Fibroblast of lung (primary cell): ENCODE measurements at regions not wholly inside any gene's neighbourhood (a gene's known extent, or its start where the extent isn't known, plus 50 kb on each side); places are given as distances from the start of the nearest gene placed in this dataset.

ENCODE experiments used
- DNase-seq, 2 donors: peaks; one replicate each; pipeline versions ENCODE4 v3.0.0 to v3.0.0-alpha.2; 2010; ENCODE audit warnings: low read depth in 2 of 2
- H2AFZ ChIP-seq: 2 replicates; pipeline ENCODE4 v1.5.1; 2012; ENCODE audit warnings: low read length, control low read depth, inconsistent platforms
- H3K27ac ChIP-seq: 2 replicates; pipeline ENCODE4 v1.5.1; 2011; ENCODE audit warnings: low read length, control low read depth; ENCODE audit not compliant: insufficient read depth
- H3K27me3 ChIP-seq: 2 replicates; pipeline ENCODE4 v1.5.1; 2011; ENCODE audit warnings: mild to moderate bottlenecking, low read length; ENCODE audit not compliant: control insufficient read depth, insufficient read depth
- H3K36me3 ChIP-seq: 2 replicates; pipeline ENCODE4 v1.5.1; 2011; ENCODE audit warnings: low read length; ENCODE audit not compliant: control insufficient read depth, insufficient read depth
- H3K4me1 ChIP-seq: 2 replicates; pipeline ENCODE4 v1.5.1; 2011; ENCODE audit warnings: low read length; ENCODE audit not compliant: control insufficient read depth, insufficient read depth; ENCODE audit errors: extremely low read depth
- H3K4me2 ChIP-seq: 2 replicates; pipeline ENCODE4 v1.5.1; 2011; ENCODE audit warnings: low read length, control low read depth; ENCODE audit not compliant: insufficient read depth; ENCODE audit errors: extremely low read depth
- H3K4me3 ChIP-seq, 4 experiments: fragments of 200-600 bp in 1 of 4; sonication (generic) in 1 of 4; replicated peaks in 1 of 4; 2 replicates each; pipeline ENCODE4 v1.5.1; 2011 to 2016; ENCODE audit warnings: low read length in 4 of 4, low read depth in 3 of 4, mild to moderate bottlenecking in 3 of 4, control low read depth in 2 of 4, inconsistent platforms in 1 of 4, mixed read lengths in 1 of 4; ENCODE audit not compliant: insufficient read depth in 1 of 4; ENCODE audit errors: control extremely low read depth in 1 of 4
- H3K79me2 ChIP-seq: 2 replicates; pipeline ENCODE4 v1.5.1; 2012; ENCODE audit warnings: mild to moderate bottlenecking, low read length, inconsistent platforms; ENCODE audit not compliant: control insufficient read depth, insufficient read depth
- H3K9ac ChIP-seq: 2 replicates; pipeline ENCODE4 v1.5.1; 2011; ENCODE audit warnings: mild to moderate bottlenecking, low read length, control low read depth; ENCODE audit not compliant: insufficient read depth
- H3K9me3 ChIP-seq: 2 replicates; pipeline ENCODE4 v1.5.1; 2012; ENCODE audit warnings: low read depth, low read length; ENCODE audit not compliant: control insufficient read depth, insufficient read depth
- H4K20me1 ChIP-seq: 2 replicates; pipeline ENCODE4 v1.5.1; 2011; ENCODE audit warnings: low read length; ENCODE audit not compliant: control insufficient read depth, insufficient read depth; ENCODE audit errors: extremely low read depth
- EZH2 ChIP-seq: IDR thresholded peaks from 2 replicates; pipeline ENCODE4 v1.5.1; 2012; ENCODE audit warnings: low read length, control low read depth, mild to moderate bottlenecking; ENCODE audit errors: missing control alignments
- TF ChIP-seq, protein P1 (sequence below), 2 donors: IDR thresholded peaks in 1 of 2; conservative IDR thresholded peaks in 1 of 2; 1 replicate in 1 of 2; 2 replicates in 1 of 2; pipeline ENCODE4 v1.5.1; 2011 to 2012; ENCODE audit warnings: low read length in 2 of 2, control low read depth in 1 of 2, inconsistent platforms in 1 of 2, low read depth in 1 of 2, mild to moderate bottlenecking in 1 of 2

GRCh38 chr7:49432254-49432653 lies 341.2 kb upstream of the VWC2 start:
- Histone ChIP-seq H3K4me2 (no peak overlapping the region), H3K4me1 (no peaks in the 10 kb centered on the region), H3K36me3 (no peaks in the 10 kb centered on the region), H3K4me3 (no peak overlapping the region), H2AFZ (no peak overlapping the region), H4K20me1 (no peaks in the 10 kb centered on the region), H3K79me2 (no peaks in the 10 kb centered on the region), H3K9me3 (no peaks in the 10 kb centered on the region), H3K27me3 (no peaks in the 10 kb centered on the region), H3K27ac (no peak overlapping the region), H3K9ac (no peak overlapping the region)
- no peak for DNase-seq
- TF ChIP-seq, protein P1, sequence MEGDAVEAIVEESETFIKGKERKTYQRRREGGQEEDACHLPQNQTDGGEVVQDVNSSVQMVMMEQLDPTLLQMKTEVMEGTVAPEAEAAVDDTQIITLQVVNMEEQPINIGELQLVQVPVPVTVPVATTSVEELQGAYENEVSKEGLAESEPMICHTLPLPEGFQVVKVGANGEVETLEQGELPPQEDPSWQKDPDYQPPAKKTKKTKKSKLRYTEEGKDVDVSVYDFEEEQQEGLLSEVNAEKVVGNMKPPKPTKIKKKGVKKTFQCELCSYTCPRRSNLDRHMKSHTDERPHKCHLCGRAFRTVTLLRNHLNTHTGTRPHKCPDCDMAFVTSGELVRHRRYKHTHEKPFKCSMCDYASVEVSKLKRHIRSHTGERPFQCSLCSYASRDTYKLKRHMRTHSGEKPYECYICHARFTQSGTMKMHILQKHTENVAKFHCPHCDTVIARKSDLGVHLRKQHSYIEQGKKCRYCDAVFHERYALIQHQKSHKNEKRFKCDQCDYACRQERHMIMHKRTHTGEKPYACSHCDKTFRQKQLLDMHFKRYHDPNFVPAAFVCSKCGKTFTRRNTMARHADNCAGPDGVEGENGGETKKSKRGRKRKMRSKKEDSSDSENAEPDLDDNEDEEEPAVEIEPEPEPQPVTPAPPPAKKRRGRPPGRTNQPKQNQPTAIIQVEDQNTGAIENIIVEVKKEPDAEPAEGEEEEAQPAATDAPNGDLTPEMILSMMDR (conservative IDR thresholded peaks at IDR 0.05 in 1 of 2, IDR thresholded peaks at IDR 0.05 in 1 of 2; ENCODE audit: low read depth in 1 of 2, low read length in 2 of 2): no peak
- no peak for TF ChIP-seq EZH2

GRCh38 chr7:49433794-49434193 lies 339.6 kb upstream of the VWC2 start:
- Histone ChIP-seq H3K79me2 (no peaks in the 10 kb centered on the region), H3K4me2 (no peak overlapping the region), H3K9me3 (no peaks in the 10 kb centered on the region), H2AFZ (no peak overlapping the region), H4K20me1 (no peaks in the 10 kb centered on the region), H3K4me3 (no peak overlapping the region), H3K4me1 (no peaks in the 10 kb centered on the region), H3K27me3 (no peaks in the 10 kb centered on the region), H3K27ac (no peak overlapping the region), H3K9ac (no peak overlapping the region), H3K36me3 (no peaks in the 10 kb centered on the region)
- no peak for TF ChIP-seq EZH2
- TF ChIP-seq, protein P1 (conservative IDR thresholded peaks at IDR 0.05 in 1 of 2, IDR thresholded peaks at IDR 0.05 in 1 of 2; ENCODE audit: low read depth in 1 of 2, low read length in 2 of 2): no peak
- DNase-seq: no peak

DNA sequence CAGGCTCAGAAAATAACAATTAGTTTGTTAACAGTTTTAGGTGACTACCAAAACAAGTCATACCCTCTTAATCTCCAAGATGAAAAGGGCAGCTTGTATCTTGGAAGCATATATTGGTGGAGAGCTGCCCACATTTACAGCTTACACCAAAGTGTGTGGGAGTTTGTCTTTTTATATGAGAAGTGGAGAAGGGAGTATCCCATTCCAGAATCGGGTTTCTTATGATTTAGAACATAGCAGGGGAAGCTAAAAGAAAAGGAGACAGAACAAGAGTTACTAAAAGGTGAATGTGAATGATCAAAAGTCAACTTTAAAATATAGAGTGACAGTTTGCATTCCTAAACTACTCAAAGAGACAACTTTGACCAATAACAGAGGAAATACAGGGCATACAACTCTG lies 338.6 kb upstream of the VWC2 start:
- Histone ChIP-seq H3K27ac (no peak overlapping the region), H3K27me3 (no peaks in the 10 kb centered on the region), H3K9ac (no peak overlapping the region), H3K9me3 (no peaks in the 10 kb centered on the region), H3K4me3 (no peak overlapping the region), H3K79me2 (no peaks in the 10 kb centered on the region), H3K36me3 (no peaks in the 10 kb centered on the region), H3K4me1 (no peaks in the 10 kb centered on the region), H4K20me1 (no peaks in the 10 kb centered on the region), H2AFZ (no peak overlapping the region), H3K4me2 (no peak overlapping the region)
- no peak for DNase-seq
- TF ChIP-seq, protein P1 (conservative IDR thresholded peaks at IDR 0.05 in 1 of 2, IDR thresholded peaks at IDR 0.05 in 1 of 2; ENCODE audit: low read depth in 1 of 2, low read length in 2 of 2): no peak
- TF ChIP-seq EZH2: no peak
